ENCODE measurements at regions not wholly inside any gene's neighbourhood (a gene's known extent, or its start where the extent isn't known, plus 50 kb on each side); places are given as distances from the start of the nearest gene placed in this dataset.

DNA sequence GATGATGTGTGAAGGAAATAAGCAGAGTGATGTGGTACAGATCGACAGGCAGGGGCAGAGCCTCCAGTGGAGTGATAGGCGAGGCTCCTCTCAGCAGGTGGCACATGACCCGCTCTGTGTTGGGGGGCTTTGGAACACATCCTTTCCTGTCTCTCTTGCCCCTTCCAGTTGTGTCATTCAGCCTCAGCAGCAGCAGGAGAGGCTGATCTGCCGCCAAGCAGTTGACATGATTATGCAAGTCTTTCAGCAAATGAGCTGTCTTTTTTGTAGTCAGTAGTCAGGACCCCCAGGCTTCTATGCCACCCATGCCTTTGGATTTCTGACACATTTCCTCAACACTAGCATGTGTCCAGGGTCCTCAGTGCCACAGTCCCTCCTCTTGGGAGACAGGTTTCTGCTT is 307.1 kb upstream of the C1orf174 start:
- Histone ChIP-seq H4K20me1 (ENCODE audit: insufficient read depth, low read length) (no peaks in the 10 kb centered on the region), H3K36me3 (replicated peaks; ENCODE audit: low read depth, low read length) (no peaks in the 10 kb centered on the region), H3K9me3 (ENCODE audit: insufficient read depth, low read length) (peaks cover 6% of the 10 kb centered on the region), H3K9ac (ENCODE audit: low read length) (no peak overlapping the region), H3K4me1 (ENCODE audit: low read length) (no peaks in the 10 kb centered on the region), H3K79me2 (ENCODE audit: low read length) (no peaks in the 10 kb centered on the region), H3K4me3 (ENCODE audit: low read length) (no peak overlapping the region), H3K4me2 (ENCODE audit: low read length) (no peak overlapping the region), H2AFZ (ENCODE audit: low read depth, low read length) (no peak overlapping the region), H3K27me3 (ENCODE audit: low read depth, low read length) (no peaks in the 10 kb centered on the region), H3K27ac (ENCODE audit: low read length) (no peak overlapping the region)
- TF ChIP-seq, protein P1, sequence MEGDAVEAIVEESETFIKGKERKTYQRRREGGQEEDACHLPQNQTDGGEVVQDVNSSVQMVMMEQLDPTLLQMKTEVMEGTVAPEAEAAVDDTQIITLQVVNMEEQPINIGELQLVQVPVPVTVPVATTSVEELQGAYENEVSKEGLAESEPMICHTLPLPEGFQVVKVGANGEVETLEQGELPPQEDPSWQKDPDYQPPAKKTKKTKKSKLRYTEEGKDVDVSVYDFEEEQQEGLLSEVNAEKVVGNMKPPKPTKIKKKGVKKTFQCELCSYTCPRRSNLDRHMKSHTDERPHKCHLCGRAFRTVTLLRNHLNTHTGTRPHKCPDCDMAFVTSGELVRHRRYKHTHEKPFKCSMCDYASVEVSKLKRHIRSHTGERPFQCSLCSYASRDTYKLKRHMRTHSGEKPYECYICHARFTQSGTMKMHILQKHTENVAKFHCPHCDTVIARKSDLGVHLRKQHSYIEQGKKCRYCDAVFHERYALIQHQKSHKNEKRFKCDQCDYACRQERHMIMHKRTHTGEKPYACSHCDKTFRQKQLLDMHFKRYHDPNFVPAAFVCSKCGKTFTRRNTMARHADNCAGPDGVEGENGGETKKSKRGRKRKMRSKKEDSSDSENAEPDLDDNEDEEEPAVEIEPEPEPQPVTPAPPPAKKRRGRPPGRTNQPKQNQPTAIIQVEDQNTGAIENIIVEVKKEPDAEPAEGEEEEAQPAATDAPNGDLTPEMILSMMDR (IDR thresholded peaks at IDR 0.05; ENCODE audit: low read depth, low read length), result no peak
- TF ChIP-seq EZH2phosphoT487 (IDR thresholded peaks at IDR 0.05; ENCODE audit: low read depth), result no peak

DNA sequence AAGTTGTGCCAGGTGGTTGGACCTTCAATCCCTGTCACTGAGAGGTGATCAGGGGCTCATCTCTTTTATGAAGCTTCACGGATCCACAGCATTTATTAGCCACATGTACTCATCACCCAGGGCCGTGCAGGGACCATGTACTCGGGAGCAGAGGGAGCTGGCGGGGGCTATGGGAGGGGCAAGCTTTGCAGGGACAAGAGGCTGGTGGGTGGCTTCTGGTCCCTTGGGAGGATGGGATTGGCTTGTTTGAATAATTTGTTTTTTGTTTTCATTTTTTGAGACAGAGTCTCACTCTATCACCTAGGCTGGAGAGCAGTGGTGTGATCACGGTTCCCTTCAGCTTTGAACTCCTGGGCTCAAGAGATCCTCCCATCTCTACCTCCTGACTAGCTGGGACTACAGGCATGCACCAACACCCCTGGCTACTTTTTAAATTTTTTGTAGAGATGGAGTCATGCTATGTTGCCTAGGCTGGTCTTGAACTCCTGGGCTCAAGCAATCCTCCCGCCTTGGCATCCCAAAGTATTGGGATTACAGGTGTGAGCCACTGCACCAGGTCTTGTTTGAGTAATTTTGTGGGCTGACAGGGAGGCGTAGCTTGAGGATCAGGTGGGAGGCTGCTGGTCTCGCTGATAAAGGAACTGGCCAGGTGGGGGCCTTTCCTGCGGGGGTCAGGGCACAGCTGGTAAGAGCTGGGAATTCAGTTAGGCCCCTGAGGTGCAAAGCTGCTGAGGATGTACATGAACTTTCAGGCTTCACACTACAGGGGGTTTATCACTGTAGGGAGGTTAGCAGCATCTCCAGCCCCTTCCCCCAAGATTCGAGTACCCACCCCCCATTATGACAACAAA is 308.0 kb upstream of the C1orf174 start:
- H3K27me3 ChIP-seq (ENCODE audit: low read depth, low read length), result no peaks in the 10 kb centered on the region
- H3K4me1 ChIP-seq (ENCODE audit: low read length), result no peaks in the 10 kb centered on the region
- H4K20me1 ChIP-seq (ENCODE audit: insufficient read depth, low read length), result no peaks in the 10 kb centered on the region
- no peak overlapping the region for H3K4me3 ChIP-seq (ENCODE audit: low read length)
- peaks cover 6% of the 10 kb centered on the region for H3K9me3 ChIP-seq (ENCODE audit: insufficient read depth, low read length)
- TF ChIP-seq, protein P1 (IDR thresholded peaks at IDR 0.05; ENCODE audit: low read depth, low read length), result no peak
- TF ChIP-seq EZH2phosphoT487 (IDR thresholded peaks at IDR 0.05; ENCODE audit: low read depth), result no peak
- no peak overlapping the region for H3K27ac ChIP-seq (ENCODE audit: low read length)
- H3K9ac ChIP-seq (ENCODE audit: low read length), result no peak overlapping the region
- no peaks in the 10 kb centered on the region for H3K79me2 ChIP-seq (ENCODE audit: low read length)
- no peak overlapping the region for H2AFZ ChIP-seq (ENCODE audit: low read depth, low read length)
- H3K4me2 ChIP-seq (ENCODE audit: low read length), result no peak overlapping the region
- no peaks in the 10 kb centered on the region for H3K36me3 ChIP-seq (replicated peaks; ENCODE audit: low read depth, low read length)

DNA sequence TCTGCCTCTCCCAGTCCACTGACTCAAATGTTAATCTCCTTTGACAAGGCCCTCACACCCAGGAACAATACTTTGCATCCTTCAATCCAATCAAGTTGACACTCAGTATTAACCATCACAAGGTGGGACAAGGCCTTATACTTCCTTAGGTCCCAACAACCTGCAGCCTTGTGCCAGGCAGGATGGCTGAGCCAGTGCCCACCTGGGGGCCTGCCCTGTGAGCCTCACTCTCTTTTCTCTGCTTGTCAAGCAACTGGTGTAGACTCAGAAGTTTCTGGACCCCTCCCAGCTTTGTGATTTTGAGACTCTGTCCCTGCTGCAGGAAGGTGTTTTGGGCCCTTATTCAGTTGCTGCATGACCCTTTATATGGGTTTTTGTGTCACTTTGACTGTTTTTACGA is 310.0 kb upstream of the C1orf174 start:
- TF ChIP-seq, protein P1 (IDR thresholded peaks at IDR 0.05; ENCODE audit: low read depth, low read length), result no peak
- TF ChIP-seq EZH2phosphoT487 (IDR thresholded peaks at IDR 0.05; ENCODE audit: low read depth), result no peak
- H3K9ac ChIP-seq (ENCODE audit: low read length), result no peak overlapping the region
- no peak overlapping the region for H3K4me2 ChIP-seq (ENCODE audit: low read length)
- no peaks in the 10 kb centered on the region for H4K20me1 ChIP-seq (ENCODE audit: insufficient read depth, low read length)
- H3K27ac ChIP-seq (ENCODE audit: low read length), result no peak overlapping the region
- no peaks in the 10 kb centered on the region for H3K4me1 ChIP-seq (ENCODE audit: low read length)
- H3K79me2 ChIP-seq (ENCODE audit: low read length), result no peaks in the 10 kb centered on the region
- H3K9me3 ChIP-seq (ENCODE audit: insufficient read depth, low read length), result peaks cover 6% of the 10 kb centered on the region
- no peaks in the 10 kb centered on the region for H3K36me3 ChIP-seq (replicated peaks; ENCODE audit: low read depth, low read length)
- H2AFZ ChIP-seq (ENCODE audit: low read depth, low read length), result no peak overlapping the region
- no peaks in the 10 kb centered on the region for H3K27me3 ChIP-seq (ENCODE audit: low read depth, low read length)
- H3K4me3 ChIP-seq (ENCODE audit: low read length), result no peak overlapping the region

DNA sequence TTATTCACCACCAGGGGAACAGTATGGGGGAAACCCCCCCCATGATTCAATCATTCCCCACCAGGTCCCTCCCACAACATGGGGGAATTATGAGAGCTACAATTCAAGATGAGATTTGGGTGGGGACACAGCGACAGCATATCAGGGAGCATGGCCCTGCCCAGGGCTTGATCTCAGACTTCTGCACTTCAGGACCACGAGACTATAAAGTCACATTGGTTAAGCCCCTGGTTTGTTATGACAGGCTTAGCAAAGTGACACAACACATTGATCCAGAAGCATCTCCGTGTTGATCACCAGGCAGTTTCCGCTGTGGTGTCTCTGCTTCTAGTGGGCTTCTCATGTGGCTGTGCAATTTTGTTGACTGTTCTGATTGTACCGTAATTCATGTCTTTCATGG is 312.7 kb upstream of the C1orf174 start:
- Histone ChIP-seq H3K36me3 (replicated peaks; ENCODE audit: low read depth, low read length) (no peaks in the 10 kb centered on the region), H3K9ac (ENCODE audit: low read length) (no peak overlapping the region), H3K4me3 (ENCODE audit: low read length) (no peak overlapping the region), H3K27ac (ENCODE audit: low read length) (no peak overlapping the region), H3K4me2 (ENCODE audit: low read length) (no peak overlapping the region), H2AFZ (ENCODE audit: low read depth, low read length) (no peak overlapping the region), H3K9me3 (ENCODE audit: insufficient read depth, low read length) (no peaks in the 10 kb centered on the region), H3K79me2 (ENCODE audit: low read length) (no peaks in the 10 kb centered on the region), H4K20me1 (ENCODE audit: insufficient read depth, low read length) (no peaks in the 10 kb centered on the region), H3K4me1 (ENCODE audit: low read length) (no peaks in the 10 kb centered on the region), H3K27me3 (ENCODE audit: low read depth, low read length) (no peaks in the 10 kb centered on the region)
- no peak for TF ChIP-seq EZH2phosphoT487 (IDR thresholded peaks at IDR 0.05; ENCODE audit: low read depth)
- TF ChIP-seq, protein P1 (IDR thresholded peaks at IDR 0.05; ENCODE audit: low read depth, low read length), result no peak
